GM12878 (cell line): ENCODE measurements at regions not wholly inside any gene's neighbourhood (a gene's known extent, or its start where the extent isn't known, plus 50 kb on each side); places are given as distances from the start of the nearest gene placed in this dataset.

ENCODE experiments used
- CHD4 ChIP-seq: fragments of 200-600 bp; sonication (generic); IDR thresholded peaks from 2 replicates; pipeline ENCODE4 v1.6.1; 2016; ENCODE audit warnings: mild to moderate bottlenecking
- CREM ChIP-seq: IDR thresholded peaks from 2 replicates; pipeline ENCODE4 v1.6.1; 2014; ENCODE audit warnings: antibody characterized with exemption, low read depth
- EGR1 ChIP-seq, 2 experiments: IDR thresholded peaks; 1 replicate in 1 of 2; 2 replicates in 1 of 2; pipeline ENCODE4 v1.6.1; 2011 to 2012; ENCODE audit warnings: low read depth in 2 of 2, low read length in 2 of 2, borderline replicate concordance in 1 of 2, mild to moderate bottlenecking in 1 of 2, moderate library complexity in 1 of 2
- HDAC2 ChIP-seq: fragments of 200-600 bp; sonication (generic); IDR thresholded peaks from 2 replicates; pipeline ENCODE4 v1.6.1; 2017
- IRF4 ChIP-seq: IDR thresholded peaks from 2 replicates; pipeline ENCODE4 v1.6.1; 2011; ENCODE audit warnings: low read depth, low read length
- JUND ChIP-seq: IDR thresholded peaks from 2 replicates; pipeline ENCODE4 v1.6.1; 2012; ENCODE audit warnings: low read depth, mild to moderate bottlenecking, low read length, improper control_type of control experiment, moderate library complexity
- NR2C1 ChIP-seq: fragments of 450-650 bp; IDR thresholded peaks from 2 replicates; pipeline ENCODE4 v1.6.1; 2017; ENCODE audit warnings: antibody characterized with exemption, mild to moderate bottlenecking, moderate library complexity
- POLR2AphosphoS5 ChIP-seq: IDR thresholded peaks from 2 replicates; pipeline ENCODE4 v1.6.1; 2011; ENCODE audit warnings: mild to moderate bottlenecking, low read length, inconsistent platforms
- SMAD1 ChIP-seq: fragments of 450-650 bp; IDR thresholded peaks from 2 replicates; pipeline ENCODE4 v1.6.1; 2018; ENCODE audit warnings: mild to moderate bottlenecking, low read depth; ENCODE audit not compliant: partially characterized antibody
- YY1 ChIP-seq: IDR thresholded peaks from 2 replicates; pipeline ENCODE4 v1.6.1; 2011; ENCODE audit warnings: low read depth, mild to moderate bottlenecking, low read length
- ZNF217 ChIP-seq: fragments of 450-650 bp; IDR thresholded peaks from 2 replicates; pipeline ENCODE4 v1.6.1; 2017; ENCODE audit warnings: antibody characterized with exemption, mild to moderate bottlenecking
- TF ChIP-seq, protein P1 (sequence below): IDR thresholded peaks from 2 replicates; pipeline ENCODE4 v1.6.1; 2012; ENCODE audit warnings: low read depth, low read length, improper control_type of control experiment
- TF ChIP-seq, protein P2 (sequence below), 3 experiments: IDR thresholded peaks in 2 of 3; conservative IDR thresholded peaks in 1 of 3; 2 replicates each; pipeline ENCODE4 v1.5.1; 2011; ENCODE audit warnings: low read depth in 3 of 3, low read length in 3 of 3, mild to moderate bottlenecking in 3 of 3, control low read depth in 2 of 3, moderate library complexity in 2 of 3, inconsistent platforms in 1 of 3, mixed read lengths in 1 of 3; ENCODE audit not compliant: control insufficient read depth in 2 of 3, insufficient read depth in 1 of 3; ENCODE audit errors: extremely low read depth in 1 of 3
- TF ChIP-seq, protein P3 (sequence below): fragments of 450-650 bp; IDR thresholded peaks from 2 replicates; pipeline ENCODE4 v1.6.1; 2016; ENCODE audit warnings: mild to moderate bottlenecking, moderate library complexity, borderline replicate concordance

DNA sequence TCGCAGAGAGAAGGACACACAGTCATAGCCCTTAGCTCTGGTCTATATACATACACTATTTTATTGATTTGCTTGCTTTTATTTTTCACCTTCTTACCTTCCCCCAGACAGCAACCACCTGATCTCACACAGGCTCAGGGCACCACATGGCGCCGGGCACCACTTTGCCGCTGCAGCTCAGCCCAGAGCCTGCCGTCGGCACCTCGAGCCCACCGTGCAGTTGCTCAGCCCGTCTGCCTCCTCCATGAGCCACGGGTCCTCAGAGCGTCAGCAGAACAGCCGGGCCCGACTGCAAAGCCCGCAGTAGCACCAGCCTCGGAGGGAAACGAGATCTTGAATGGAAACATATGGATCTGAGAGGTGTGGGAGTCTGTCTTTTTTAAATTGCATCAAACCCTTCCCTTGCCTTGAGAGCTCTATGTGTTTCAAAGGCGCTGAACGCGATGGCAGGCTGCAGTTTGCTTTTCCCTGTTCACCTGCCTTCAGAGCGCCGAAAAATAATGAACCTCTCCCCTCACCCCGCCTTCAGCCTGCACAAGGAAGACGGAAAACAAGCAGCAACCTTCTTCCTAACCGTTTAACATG is 505.4 kb downstream of the MN1 start:
- TF ChIP-seq, protein P1, sequence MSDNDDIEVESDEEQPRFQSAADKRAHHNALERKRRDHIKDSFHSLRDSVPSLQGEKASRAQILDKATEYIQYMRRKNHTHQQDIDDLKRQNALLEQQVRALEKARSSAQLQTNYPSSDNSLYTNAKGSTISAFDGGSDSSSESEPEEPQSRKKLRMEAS: no peak
- TF ChIP-seq IRF4: no peak
- no peak for TF ChIP-seq EGR1 (IDR thresholded peaks at IDR 0.05; ENCODE audit: borderline replicate concordance in 1 of 2, low read depth in 2 of 2, low read length in 2 of 2)
- TF ChIP-seq ZNF217: no peak
- TF ChIP-seq HDAC2: no peak
- TF ChIP-seq, protein P2, sequence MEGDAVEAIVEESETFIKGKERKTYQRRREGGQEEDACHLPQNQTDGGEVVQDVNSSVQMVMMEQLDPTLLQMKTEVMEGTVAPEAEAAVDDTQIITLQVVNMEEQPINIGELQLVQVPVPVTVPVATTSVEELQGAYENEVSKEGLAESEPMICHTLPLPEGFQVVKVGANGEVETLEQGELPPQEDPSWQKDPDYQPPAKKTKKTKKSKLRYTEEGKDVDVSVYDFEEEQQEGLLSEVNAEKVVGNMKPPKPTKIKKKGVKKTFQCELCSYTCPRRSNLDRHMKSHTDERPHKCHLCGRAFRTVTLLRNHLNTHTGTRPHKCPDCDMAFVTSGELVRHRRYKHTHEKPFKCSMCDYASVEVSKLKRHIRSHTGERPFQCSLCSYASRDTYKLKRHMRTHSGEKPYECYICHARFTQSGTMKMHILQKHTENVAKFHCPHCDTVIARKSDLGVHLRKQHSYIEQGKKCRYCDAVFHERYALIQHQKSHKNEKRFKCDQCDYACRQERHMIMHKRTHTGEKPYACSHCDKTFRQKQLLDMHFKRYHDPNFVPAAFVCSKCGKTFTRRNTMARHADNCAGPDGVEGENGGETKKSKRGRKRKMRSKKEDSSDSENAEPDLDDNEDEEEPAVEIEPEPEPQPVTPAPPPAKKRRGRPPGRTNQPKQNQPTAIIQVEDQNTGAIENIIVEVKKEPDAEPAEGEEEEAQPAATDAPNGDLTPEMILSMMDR (IDR thresholded peaks at IDR 0.05 in 2 of 3, conservative IDR thresholded peaks at IDR 0.05 in 1 of 3; ENCODE audit: control insufficient read depth in 2 of 3, extremely low read depth in 1 of 3, insufficient read depth in 1 of 3, low read depth in 3 of 3, low read length in 3 of 3): no peak
- no peak for TF ChIP-seq CHD4
- TF ChIP-seq, protein P3, sequence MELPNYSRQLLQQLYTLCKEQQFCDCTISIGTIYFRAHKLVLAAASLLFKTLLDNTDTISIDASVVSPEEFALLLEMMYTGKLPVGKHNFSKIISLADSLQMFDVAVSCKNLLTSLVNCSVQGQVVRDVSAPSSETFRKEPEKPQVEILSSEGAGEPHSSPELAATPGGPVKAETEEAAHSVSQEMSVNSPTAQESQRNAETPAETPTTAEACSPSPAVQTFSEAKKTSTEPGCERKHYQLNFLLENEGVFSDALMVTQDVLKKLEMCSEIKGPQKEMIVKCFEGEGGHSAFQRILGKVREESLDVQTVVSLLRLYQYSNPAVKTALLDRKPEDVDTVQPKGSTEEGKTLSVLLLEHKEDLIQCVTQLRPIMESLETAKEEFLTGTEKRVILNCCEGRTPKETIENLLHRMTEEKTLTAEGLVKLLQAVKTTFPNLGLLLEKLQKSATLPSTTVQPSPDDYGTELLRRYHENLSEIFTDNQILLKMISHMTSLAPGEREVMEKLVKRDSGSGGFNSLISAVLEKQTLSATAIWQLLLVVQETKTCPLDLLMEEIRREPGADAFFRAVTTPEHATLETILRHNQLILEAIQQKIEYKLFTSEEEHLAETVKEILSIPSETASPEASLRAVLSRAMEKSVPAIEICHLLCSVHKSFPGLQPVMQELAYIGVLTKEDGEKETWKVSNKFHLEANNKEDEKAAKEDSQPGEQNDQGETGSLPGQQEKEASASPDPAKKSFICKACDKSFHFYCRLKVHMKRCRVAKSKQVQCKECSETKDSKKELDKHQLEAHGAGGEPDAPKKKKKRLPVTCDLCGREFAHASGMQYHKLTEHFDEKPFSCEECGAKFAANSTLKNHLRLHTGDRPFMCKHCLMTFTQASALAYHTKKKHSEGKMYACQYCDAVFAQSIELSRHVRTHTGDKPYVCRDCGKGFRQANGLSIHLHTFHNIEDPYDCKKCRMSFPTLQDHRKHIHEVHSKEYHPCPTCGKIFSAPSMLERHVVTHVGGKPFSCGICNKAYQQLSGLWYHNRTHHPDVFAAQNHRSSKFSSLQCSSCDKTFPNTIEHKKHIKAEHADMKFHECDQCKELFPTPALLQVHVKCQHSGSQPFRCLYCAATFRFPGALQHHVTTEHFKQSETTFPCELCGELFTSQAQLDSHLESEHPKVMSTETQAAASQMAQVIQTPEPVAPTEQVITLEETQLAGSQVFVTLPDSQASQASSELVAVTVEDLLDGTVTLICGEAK: no peak
- no peak for TF ChIP-seq CREM
- TF ChIP-seq NR2C1: no peak
- TF ChIP-seq POLR2AphosphoS5: no peak
- no peak for TF ChIP-seq JUND
- TF ChIP-seq SMAD1: no peak
- TF ChIP-seq YY1: no peak
